GM23338 (cell line): ENCODE measurements at regions not wholly inside any gene's neighbourhood (a gene's known extent, or its start where the extent isn't known, plus 50 kb on each side); places are given as distances from the start of the nearest gene placed in this dataset.

ENCODE experiments used
- ATAC-seq: fragments of 200-7000 bp; cut with Tn5 transposase; 3 replicates; pipeline ENCODE4 v1.9.1; 2020
- DNase-seq: peaks from one replicate; pipeline ENCODE4 v3.0.0-alpha.2; 2015; ENCODE audit warnings: low spot score
- H2AFZ ChIP-seq: fragments of 200-600 bp; sonication (generic); 2 replicates; pipeline ENCODE4 v1.8.0; 2016; ENCODE audit warnings: antibody characterized with exemption, mild to moderate bottlenecking, moderate library complexity
- H3F3A ChIP-seq: fragments of 200-600 bp; sonication (generic); replicated peaks from 2 replicates; pipeline ENCODE4 v1.8.0; 2017; ENCODE audit warnings: antibody characterized with exemption, mixed run types, low read depth
- H3K27ac ChIP-seq: fragments of 200-600 bp; sonication (generic); 2 replicates; pipeline ENCODE4 v1.6.1; 2016; ENCODE audit warnings: low read depth
- H3K27me3 ChIP-seq: fragments of 200-600 bp; sonication (generic); 2 replicates; pipeline ENCODE4 v1.8.0; 2016; ENCODE audit warnings: mild to moderate bottlenecking, mixed run types, moderate library complexity; ENCODE audit not compliant: insufficient read depth
- H3K36me3 ChIP-seq: fragments of 200-600 bp; sonication (generic); 2 replicates; pipeline ENCODE4 v1.8.0; 2016; ENCODE audit warnings: mild to moderate bottlenecking; ENCODE audit not compliant: insufficient read depth
- H3K4me1 ChIP-seq: fragments of 200-600 bp; sonication (generic); 2 replicates; pipeline ENCODE4 v1.8.0; 2016; ENCODE audit warnings: mild to moderate bottlenecking, moderate library complexity; ENCODE audit not compliant: insufficient read depth
- H3K4me2 ChIP-seq: fragments of 200-600 bp; sonication (generic); 2 replicates; pipeline ENCODE4 v1.7.1; 2017; ENCODE audit warnings: mixed run types
- H3K4me3 ChIP-seq: fragments of 200-600 bp; sonication (generic); 2 replicates; pipeline ENCODE4 v1.6.1; 2016; ENCODE audit warnings: mixed run types
- H3K79me2 ChIP-seq: fragments of 200-600 bp; sonication (generic); replicated peaks from 2 replicates; pipeline ENCODE4 v1.8.0; 2017; ENCODE audit warnings: mild to moderate bottlenecking; ENCODE audit not compliant: insufficient read depth
- H3K9me2 ChIP-seq: fragments of 200-600 bp; sonication (generic); 2 replicates; pipeline ENCODE4 v1.8.0; 2017; ENCODE audit not compliant: insufficient read depth
- H4K20me1 ChIP-seq: fragments of 200-600 bp; sonication (generic); replicated peaks from 2 replicates; pipeline ENCODE4 v1.8.0; 2017; ENCODE audit warnings: mild to moderate bottlenecking; ENCODE audit not compliant: insufficient read depth
- H3K27ac Mint-ChIP-seq: 2 replicates; pipeline ENCODE4 v1.8.0; 2020; ENCODE audit warnings: inconsistent platforms, mild to moderate bottlenecking, moderate library complexity, mixed read lengths
- H3K27me3 Mint-ChIP-seq: 3 replicates; pipeline ENCODE4 v1.8.0; 2022; ENCODE audit warnings: low read depth, mild to moderate bottlenecking, moderate library complexity, mixed read lengths, inconsistent platforms; ENCODE audit not compliant: insufficient read depth, poor library complexity
- H3K36me3 Mint-ChIP-seq: 3 replicates; pipeline ENCODE4 v1.8.0; 2021; ENCODE audit warnings: low read depth, mild to moderate bottlenecking, inconsistent platforms, moderate library complexity, mixed read lengths
- H3K4me1 Mint-ChIP-seq: 3 replicates; pipeline ENCODE4 v1.8.0; 2020; ENCODE audit warnings: mild to moderate bottlenecking, inconsistent platforms, mixed read lengths
- H3K4me3 Mint-ChIP-seq: 3 replicates; pipeline ENCODE4 v1.8.0; 2021; ENCODE audit warnings: moderate library complexity, mild to moderate bottlenecking, inconsistent platforms, mixed read lengths
- H3K9me3 Mint-ChIP-seq: 3 replicates; pipeline ENCODE4 v1.8.0; 2020; ENCODE audit warnings: moderate library complexity, mild to moderate bottlenecking, inconsistent platforms, mixed read lengths
- CREB1 ChIP-seq: fragments of 250-450 bp; sonication (Bioruptor Pico); IDR thresholded peaks from 2 replicates; pipeline ENCODE4 v1.5.0; 2020; ENCODE audit warnings: low read depth, mild to moderate bottlenecking, moderate library complexity
- CTCF ChIP-seq, 2 experiments: fragments of 200-600 bp in 1 of 2; sonication (generic) in 1 of 2; conservative IDR thresholded peaks; 2 replicates each; pipeline versions ENCODE4 v1.5.1 to v1.6.1; 2016 to 2017; ENCODE audit warnings: antibody characterized with exemption in 2 of 2, low read depth in 2 of 2, mild to moderate bottlenecking in 2 of 2, moderate library complexity in 1 of 2
- EZH2 ChIP-seq: fragments of 200-600 bp; sonication (generic); IDR thresholded peaks from one replicate; pipeline ENCODE4 v1.8.0; 2017; ENCODE audit warnings: antibody characterized with exemption, mild to moderate bottlenecking, low read depth; ENCODE audit not compliant: unreplicated experiment
- EZH2phosphoT487 ChIP-seq: fragments of 200-600 bp; sonication (generic); IDR thresholded peaks from one replicate; pipeline ENCODE4 v1.8.1; 2018; ENCODE audit warnings: antibody characterized with exemption; ENCODE audit not compliant: unreplicated experiment
- JUNB ChIP-seq: IDR thresholded peaks from one replicate; pipeline ENCODE4 v1.6.1; 2016; ENCODE audit warnings: antibody characterized with exemption; ENCODE audit not compliant: unreplicated experiment
- NANOG ChIP-seq: IDR thresholded peaks from 2 replicates; pipeline ENCODE4 v1.6.1; 2016; ENCODE audit warnings: antibody characterized with exemption, borderline replicate concordance
- POLR2AphosphoS5 ChIP-seq: IDR thresholded peaks from 2 replicates; pipeline ENCODE4 v1.6.1; 2016; ENCODE audit warnings: antibody characterized with exemption, low read depth
- STAT1 ChIP-seq: IDR thresholded peaks from one replicate; pipeline ENCODE4 v1.6.1; 2016; ENCODE audit warnings: antibody characterized with exemption; ENCODE audit not compliant: unreplicated experiment
- ZNF114 ChIP-seq: fragments of 250-450 bp; sonication (Bioruptor Pico); IDR thresholded peaks from 2 replicates; pipeline ENCODE4 v1.5.0; 2020; ENCODE audit warnings: mild to moderate bottlenecking, moderate library complexity
- ZNF331 ChIP-seq: fragments of 250-450 bp; sonication (Bioruptor Pico); IDR thresholded peaks from 2 replicates; pipeline ENCODE4 v1.5.0; 2020; ENCODE audit warnings: low read depth, mild to moderate bottlenecking, moderate library complexity
- TF ChIP-seq, protein P1 (sequence below): fragments of 250-450 bp; sonication (Bioruptor Pico); IDR thresholded peaks from 2 replicates; pipeline ENCODE4 v1.5.0; 2020; ENCODE audit warnings: mild to moderate bottlenecking, moderate library complexity
- TF ChIP-seq, protein P2 (sequence below): IDR thresholded peaks from 2 replicates; pipeline ENCODE4 v1.6.1; 2016; ENCODE audit warnings: antibody characterized with exemption
- TF ChIP-seq, protein P3 (sequence below): IDR thresholded peaks from one replicate; pipeline ENCODE4 v1.6.1; 2018; ENCODE audit warnings: antibody characterized with exemption; ENCODE audit not compliant: unreplicated experiment

DNA sequence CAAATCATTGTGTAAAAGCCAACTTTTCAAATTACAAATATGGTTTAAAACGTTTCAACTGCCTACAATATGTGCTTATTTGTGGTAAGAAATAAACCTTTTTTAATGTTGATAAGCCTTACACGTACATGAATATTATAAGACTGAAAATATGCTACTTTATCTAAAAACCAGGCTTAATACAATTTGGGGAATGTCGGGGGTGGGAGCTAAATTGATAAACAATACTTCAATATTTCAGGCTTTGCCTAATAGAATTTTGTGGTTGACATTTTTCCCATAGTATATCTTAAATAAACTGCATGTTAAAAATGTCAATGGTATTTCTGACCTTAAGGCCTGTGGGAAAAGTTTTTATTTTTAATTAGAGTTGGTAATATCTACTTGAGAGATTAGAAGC is 69.8 kb upstream of the SLIT2 start:
- Mint-ChIP-seq H3K36me3 (peaks cover 2% of the 10 kb centered on the region; the same call in 1 of the 3 replicates), H3K4me3 (no peak overlapping the region), H3K9me3 (peaks cover 16% of the 10 kb centered on the region), H3K27ac (no peak overlapping the region), H3K4me1 (no peaks in the 10 kb centered on the region), H3K27me3 (no peaks in the 10 kb centered on the region)
- no peaks in the 10 kb centered on the region for H3K36me3 ChIP-seq
- no peaks in the 10 kb centered on the region for H3K4me1 ChIP-seq
- no peaks in the 10 kb centered on the region for H3F3A ChIP-seq
- no peaks in the 10 kb centered on the region for H3K79me2 ChIP-seq
- H3K9me2 ChIP-seq, result no peaks in the 10 kb centered on the region
- no peak overlapping the region for H2AFZ ChIP-seq
- no peak overlapping the region for H3K4me2 ChIP-seq
- TF ChIP-seq ZNF114 (CRISPR knock-in tag) (no peak), CTCF (conservative IDR thresholded peaks at IDR 0.05; ENCODE audit: low read depth in 2 of 2) (no peak), EZH2 (no peak), POLR2AphosphoS5 (no peak), CREB1 (CRISPR knock-in tag) (no peak), EZH2phosphoT487 (no peak), STAT1 (no peak), NANOG (no peak), ZNF331 (no peak), JUNB (no peak)
- TF ChIP-seq, protein P1, sequence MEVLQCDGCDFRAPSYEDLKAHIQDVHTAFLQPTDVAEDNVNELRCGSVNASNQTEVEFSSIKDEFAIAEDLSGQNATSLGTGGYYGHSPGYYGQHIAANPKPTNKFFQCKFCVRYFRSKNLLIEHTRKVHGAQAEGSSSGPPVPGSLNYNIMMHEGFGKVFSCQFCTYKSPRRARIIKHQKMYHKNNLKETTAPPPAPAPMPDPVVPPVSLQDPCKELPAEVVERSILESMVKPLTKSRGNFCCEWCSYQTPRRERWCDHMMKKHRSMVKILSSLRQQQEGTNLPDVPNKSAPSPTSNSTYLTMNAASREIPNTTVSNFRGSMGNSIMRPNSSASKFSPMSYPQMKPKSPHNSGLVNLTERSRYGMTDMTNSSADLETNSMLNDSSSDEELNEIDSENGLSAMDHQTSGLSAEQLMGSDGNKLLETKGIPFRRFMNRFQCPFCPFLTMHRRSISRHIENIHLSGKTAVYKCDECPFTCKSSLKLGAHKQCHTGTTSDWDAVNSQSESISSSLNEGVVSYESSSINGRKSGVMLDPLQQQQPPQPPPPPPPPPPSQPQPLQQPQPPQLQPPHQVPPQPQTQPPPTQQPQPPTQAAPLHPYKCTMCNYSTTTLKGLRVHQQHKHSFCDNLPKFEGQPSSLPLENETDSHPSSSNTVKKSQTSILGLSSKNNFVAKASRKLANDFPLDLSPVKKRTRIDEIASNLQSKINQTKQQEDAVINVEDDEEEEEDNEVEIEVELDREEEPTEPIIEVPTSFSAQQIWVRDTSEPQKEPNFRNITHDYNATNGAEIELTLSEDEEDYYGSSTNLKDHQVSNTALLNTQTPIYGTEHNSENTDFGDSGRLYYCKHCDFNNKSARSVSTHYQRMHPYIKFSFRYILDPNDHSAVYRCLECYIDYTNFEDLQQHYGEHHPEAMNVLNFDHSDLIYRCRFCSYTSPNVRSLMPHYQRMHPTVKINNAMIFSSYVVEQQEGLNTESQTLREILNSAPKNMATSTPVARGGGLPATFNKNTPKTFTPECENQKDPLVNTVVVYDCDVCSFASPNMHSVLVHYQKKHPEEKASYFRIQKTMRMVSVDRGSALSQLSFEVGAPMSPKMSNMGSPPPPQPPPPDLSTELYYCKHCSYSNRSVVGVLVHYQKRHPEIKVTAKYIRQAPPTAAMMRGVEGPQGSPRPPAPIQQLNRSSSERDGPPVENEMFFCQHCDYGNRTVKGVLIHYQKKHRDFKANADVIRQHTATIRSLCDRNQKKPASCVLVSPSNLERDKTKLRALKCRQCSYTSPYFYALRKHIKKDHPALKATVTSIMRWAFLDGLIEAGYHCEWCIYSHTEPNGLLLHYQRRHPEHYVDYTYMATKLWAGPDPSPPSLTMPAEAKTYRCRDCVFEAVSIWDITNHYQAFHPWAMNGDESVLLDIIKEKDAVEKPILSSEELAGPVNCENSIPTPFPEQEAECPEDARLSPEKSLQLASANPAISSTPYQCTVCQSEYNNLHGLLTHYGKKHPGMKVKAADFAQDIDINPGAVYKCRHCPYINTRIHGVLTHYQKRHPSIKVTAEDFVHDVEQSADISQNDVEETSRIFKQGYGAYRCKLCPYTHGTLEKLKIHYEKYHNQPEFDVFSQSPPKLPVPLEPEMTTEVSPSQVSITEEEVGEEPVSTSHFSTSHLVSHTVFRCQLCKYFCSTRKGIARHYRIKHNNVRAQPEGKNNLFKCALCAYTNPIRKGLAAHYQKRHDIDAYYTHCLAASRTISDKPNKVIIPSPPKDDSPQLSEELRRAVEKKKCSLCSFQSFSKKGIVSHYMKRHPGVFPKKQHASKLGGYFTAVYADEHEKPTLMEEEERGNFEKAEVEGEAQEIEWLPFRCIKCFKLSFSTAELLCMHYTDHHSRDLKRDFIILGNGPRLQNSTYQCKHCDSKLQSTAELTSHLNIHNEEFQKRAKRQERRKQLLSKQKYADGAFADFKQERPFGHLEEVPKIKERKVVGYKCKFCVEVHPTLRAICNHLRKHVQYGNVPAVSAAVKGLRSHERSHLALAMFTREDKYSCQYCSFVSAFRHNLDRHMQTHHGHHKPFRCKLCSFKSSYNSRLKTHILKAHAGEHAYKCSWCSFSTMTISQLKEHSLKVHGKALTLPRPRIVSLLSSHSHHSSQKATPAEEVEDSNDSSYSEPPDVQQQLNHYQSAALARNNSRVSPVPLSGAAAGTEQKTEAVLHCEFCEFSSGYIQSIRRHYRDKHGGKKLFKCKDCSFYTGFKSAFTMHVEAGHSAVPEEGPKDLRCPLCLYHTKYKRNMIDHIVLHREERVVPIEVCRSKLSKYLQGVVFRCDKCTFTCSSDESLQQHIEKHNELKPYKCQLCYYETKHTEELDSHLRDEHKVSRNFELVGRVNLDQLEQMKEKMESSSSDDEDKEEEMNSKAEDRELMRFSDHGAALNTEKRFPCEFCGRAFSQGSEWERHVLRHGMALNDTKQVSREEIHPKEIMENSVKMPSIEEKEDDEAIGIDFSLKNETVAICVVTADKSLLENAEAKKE (CRISPR knock-in tag), result no peak
- TF ChIP-seq, protein P2, sequence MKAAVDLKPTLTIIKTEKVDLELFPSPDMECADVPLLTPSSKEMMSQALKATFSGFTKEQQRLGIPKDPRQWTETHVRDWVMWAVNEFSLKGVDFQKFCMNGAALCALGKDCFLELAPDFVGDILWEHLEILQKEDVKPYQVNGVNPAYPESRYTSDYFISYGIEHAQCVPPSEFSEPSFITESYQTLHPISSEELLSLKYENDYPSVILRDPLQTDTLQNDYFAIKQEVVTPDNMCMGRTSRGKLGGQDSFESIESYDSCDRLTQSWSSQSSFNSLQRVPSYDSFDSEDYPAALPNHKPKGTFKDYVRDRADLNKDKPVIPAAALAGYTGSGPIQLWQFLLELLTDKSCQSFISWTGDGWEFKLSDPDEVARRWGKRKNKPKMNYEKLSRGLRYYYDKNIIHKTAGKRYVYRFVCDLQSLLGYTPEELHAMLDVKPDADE, result no peak
- TF ChIP-seq, protein P3, sequence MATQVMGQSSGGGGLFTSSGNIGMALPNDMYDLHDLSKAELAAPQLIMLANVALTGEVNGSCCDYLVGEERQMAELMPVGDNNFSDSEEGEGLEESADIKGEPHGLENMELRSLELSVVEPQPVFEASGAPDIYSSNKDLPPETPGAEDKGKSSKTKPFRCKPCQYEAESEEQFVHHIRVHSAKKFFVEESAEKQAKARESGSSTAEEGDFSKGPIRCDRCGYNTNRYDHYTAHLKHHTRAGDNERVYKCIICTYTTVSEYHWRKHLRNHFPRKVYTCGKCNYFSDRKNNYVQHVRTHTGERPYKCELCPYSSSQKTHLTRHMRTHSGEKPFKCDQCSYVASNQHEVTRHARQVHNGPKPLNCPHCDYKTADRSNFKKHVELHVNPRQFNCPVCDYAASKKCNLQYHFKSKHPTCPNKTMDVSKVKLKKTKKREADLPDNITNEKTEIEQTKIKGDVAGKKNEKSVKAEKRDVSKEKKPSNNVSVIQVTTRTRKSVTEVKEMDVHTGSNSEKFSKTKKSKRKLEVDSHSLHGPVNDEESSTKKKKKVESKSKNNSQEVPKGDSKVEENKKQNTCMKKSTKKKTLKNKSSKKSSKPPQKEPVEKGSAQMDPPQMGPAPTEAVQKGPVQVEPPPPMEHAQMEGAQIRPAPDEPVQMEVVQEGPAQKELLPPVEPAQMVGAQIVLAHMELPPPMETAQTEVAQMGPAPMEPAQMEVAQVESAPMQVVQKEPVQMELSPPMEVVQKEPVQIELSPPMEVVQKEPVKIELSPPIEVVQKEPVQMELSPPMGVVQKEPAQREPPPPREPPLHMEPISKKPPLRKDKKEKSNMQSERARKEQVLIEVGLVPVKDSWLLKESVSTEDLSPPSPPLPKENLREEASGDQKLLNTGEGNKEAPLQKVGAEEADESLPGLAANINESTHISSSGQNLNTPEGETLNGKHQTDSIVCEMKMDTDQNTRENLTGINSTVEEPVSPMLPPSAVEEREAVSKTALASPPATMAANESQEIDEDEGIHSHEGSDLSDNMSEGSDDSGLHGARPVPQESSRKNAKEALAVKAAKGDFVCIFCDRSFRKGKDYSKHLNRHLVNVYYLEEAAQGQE, result no peak
- H3K4me3 ChIP-seq, result no peak overlapping the region
- H4K20me1 ChIP-seq, result no peaks in the 10 kb centered on the region
- H3K27ac ChIP-seq, result no peak overlapping the region
- ATAC-seq (no peak), DNase-seq (no peak)
- H3K27me3 ChIP-seq, result no peaks in the 10 kb centered on the region
